H1 (cell line): ENCODE measurements at regions not wholly inside any gene's neighbourhood (a gene's known extent, or its start where the extent isn't known, plus 50 kb on each side); places are given as distances from the start of the nearest gene placed in this dataset.

ENCODE experiments used
- CTCF ChIA-PET: fragments of 300-600 bp; sonication (Branson Sonifier 250); formaldehyde crosslinking; loops from one replicate; lab custom pipeline; 2021; ENCODE audit not compliant: partially characterized antibody; lab: Charles Lee
- POLR2A ChIA-PET: fragments of 300-600 bp; sonication (Branson Sonifier 250); formaldehyde crosslinking; loops from one replicate; lab custom pipeline; 2021; ENCODE audit warnings: inconsistent platforms; ENCODE audit not compliant: partially characterized antibody; lab: Charles Lee
- DNase-seq, 2 experiments: peaks; one replicate each; pipeline versions ENCODE4 v3.0.0 to v3.0.0-alpha.2; 2010 to 2022; ENCODE audit warnings: low spot score in 2 of 2, low read depth in 1 of 2, mixed read lengths in 1 of 2
- FAIRE-seq: peaks from 2 replicates; lab custom pipeline; 2011; peaks lifted over from hg19 to GRCh38; lab: Jason Lieb, UNC
- H2AFZ ChIP-seq: 2 replicates; pipeline ENCODE4 v1.8.1; 2012; ENCODE audit warnings: low read length, inconsistent platforms
- H2AK5ac ChIP-seq: 2 replicates; pipeline ENCODE4 v1.6.1; 2013; ENCODE audit warnings: low read depth, low read length
- H2BK120ac ChIP-seq: replicated peaks from 2 replicates; pipeline ENCODE3; 2013; ENCODE audit warnings: low read depth, low read length, inconsistent platforms
- H2BK12ac ChIP-seq: 2 replicates; pipeline ENCODE4 v1.6.1; 2013; ENCODE audit warnings: low read depth, low read length
- H2BK15ac ChIP-seq: 2 replicates; pipeline ENCODE4 v1.6.1; 2013; ENCODE audit warnings: low read length
- H2BK20ac ChIP-seq: 2 replicates; pipeline ENCODE4 v1.6.1; 2013; ENCODE audit warnings: low read length
- H2BK5ac ChIP-seq: 2 replicates; pipeline ENCODE4 v1.6.1; 2013; ENCODE audit warnings: low read depth, low read length
- H3K14ac ChIP-seq: 2 replicates; pipeline ENCODE4 v1.6.1; 2013; ENCODE audit warnings: inconsistent platforms; ENCODE audit not compliant: insufficient read length
- H3K18ac ChIP-seq: 2 replicates; pipeline ENCODE4 v1.6.1; 2013; ENCODE audit warnings: low read length; ENCODE audit errors: extremely low read depth
- H3K23ac ChIP-seq: 2 replicates; pipeline ENCODE4 v1.6.1; 2013; ENCODE audit warnings: inconsistent platforms; ENCODE audit not compliant: insufficient read length
- H3K23me2 ChIP-seq: 2 replicates; pipeline ENCODE4 v1.6.1; 2013; ENCODE audit warnings: low read depth, low read length
- H3K27ac ChIP-seq: 2 replicates; pipeline ENCODE4 v1.6.1; 2011; ENCODE audit warnings: low read depth, low read length, inconsistent platforms
- H3K27me3 ChIP-seq, 4 experiments: replicated peaks in 1 of 4; 1 replicate in 1 of 4; 2 replicates in 3 of 4; pipeline versions ENCODE4 v1.6.1 to v1.8.1; 2011 to 2013; ENCODE audit warnings: low read length in 3 of 4, mild to moderate bottlenecking in 3 of 4, inconsistent platforms in 2 of 4, mixed read lengths in 2 of 4, moderate library complexity in 1 of 4; ENCODE audit not compliant: control insufficient read depth in 3 of 4, insufficient read depth in 3 of 4; ENCODE audit errors: extremely low read depth in 1 of 4
- H3K36me3 ChIP-seq, 4 experiments: 2 replicates each; pipeline versions ENCODE4 v1.6.1 to v1.8.1; 2011 to 2013; ENCODE audit warnings: mild to moderate bottlenecking in 4 of 4, low read length in 3 of 4, moderate library complexity in 2 of 4, control low read depth in 1 of 4, inconsistent platforms in 1 of 4; ENCODE audit not compliant: insufficient read depth in 4 of 4, control insufficient read depth in 2 of 4
- H3K4ac ChIP-seq: replicated peaks from 2 replicates; pipeline ENCODE3; 2013; ENCODE audit warnings: low read length, low read depth, mixed read lengths, inconsistent platforms; ENCODE audit not compliant: insufficient read length
- H3K4me1 ChIP-seq, 4 experiments: replicated peaks in 1 of 4; 1 replicate in 1 of 4; 2 replicates in 3 of 4; pipeline versions ENCODE4 v1.6.1 to v1.8.1; 2011 to 2013; ENCODE audit warnings: low read length in 3 of 4, inconsistent platforms in 2 of 4, mixed read lengths in 1 of 4; ENCODE audit not compliant: insufficient read depth in 4 of 4, control insufficient read depth in 3 of 4
- H3K4me2 ChIP-seq, 2 experiments: 2 replicates each; pipeline versions ENCODE4 v1.6.1 to v1.8.1; 2011 to 2013; ENCODE audit warnings: low read depth in 2 of 2, low read length in 2 of 2, control low read depth in 1 of 2, inconsistent platforms in 1 of 2, mild to moderate bottlenecking in 1 of 2; ENCODE audit not compliant: insufficient read depth in 1 of 2
- H3K4me3 ChIP-seq, 4 experiments: fragments of 200-600, 300-600 bp in 1 of 4; sonication (generic), shearing (Covaris generic), sonication (Bioruptor Twin) in 1 of 4; 2 replicates each; pipeline versions ENCODE4 v1.5.1 to v1.8.1; 2011 to 2016; ENCODE audit warnings: low read length in 4 of 4, low read depth in 3 of 4, control low read depth in 2 of 4, inconsistent platforms in 2 of 4, mild to moderate bottlenecking in 2 of 4, mixed read lengths in 1 of 4, moderate library complexity in 1 of 4; ENCODE audit not compliant: insufficient read depth in 2 of 4; ENCODE audit errors: extremely low read depth in 1 of 4
- H3K56ac ChIP-seq: replicated peaks from 2 replicates; pipeline ENCODE3; 2013; ENCODE audit warnings: low read depth, mild to moderate bottlenecking, mixed read lengths, low read length, inconsistent platforms; ENCODE audit not compliant: insufficient read length
- H3K79me1 ChIP-seq: 2 replicates; pipeline ENCODE4 v1.6.1; 2013; ENCODE audit warnings: low read depth, low read length, control low read depth
- H3K79me2 ChIP-seq, 2 experiments: 2 replicates each; pipeline versions ENCODE4 v1.6.1 to v1.8.1; 2012 to 2013; ENCODE audit warnings: low read length in 2 of 2, mild to moderate bottlenecking in 2 of 2, inconsistent platforms in 1 of 2; ENCODE audit not compliant: insufficient read depth in 2 of 2, control insufficient read depth in 1 of 2
- H3K9ac ChIP-seq, 4 experiments: replicated peaks in 1 of 4; 1 replicate in 1 of 4; 2 replicates in 3 of 4; pipeline versions ENCODE4 v1.6.1 to v1.8.1; 2011 to 2013; ENCODE audit warnings: low read depth in 3 of 4, low read length in 3 of 4, control low read depth in 2 of 4, mild to moderate bottlenecking in 2 of 4, moderate library complexity in 2 of 4, inconsistent platforms in 1 of 4; ENCODE audit errors: extremely low read depth in 1 of 4
- H3K9me3 ChIP-seq, 2 experiments: 2 replicates each; pipeline versions ENCODE4 v1.6.1 to v1.8.1; 2012 to 2013; ENCODE audit warnings: mild to moderate bottlenecking in 2 of 2, moderate library complexity in 2 of 2, control low read depth in 1 of 2, inconsistent platforms in 1 of 2, low read depth in 1 of 2, low read length in 1 of 2, mixed read lengths in 1 of 2; ENCODE audit not compliant: insufficient read depth in 2 of 2
- H4K20me1 ChIP-seq, 2 experiments: replicated peaks in 1 of 2; 2 replicates each; pipeline versions ENCODE3 to v1.8.1; 2011 to 2013; ENCODE audit warnings: inconsistent platforms in 2 of 2, low read length in 2 of 2, mild to moderate bottlenecking in 1 of 2; ENCODE audit not compliant: insufficient read depth in 2 of 2, control insufficient read depth in 1 of 2
- H4K5ac ChIP-seq: 2 replicates; pipeline ENCODE4 v1.6.1; 2013; ENCODE audit warnings: low read length, low read depth, mixed read lengths, inconsistent platforms; ENCODE audit not compliant: insufficient read length
- H4K8ac ChIP-seq: 2 replicates; pipeline ENCODE4 v1.8.0; 2013; ENCODE audit warnings: mild to moderate bottlenecking, moderate library complexity, low read length, inconsistent platforms; ENCODE audit not compliant: insufficient read depth; ENCODE audit errors: extremely low read depth
- H4K91ac ChIP-seq: replicated peaks from 2 replicates; pipeline ENCODE3; 2013; ENCODE audit warnings: low read length, mixed read lengths, inconsistent platforms; ENCODE audit not compliant: insufficient read length
- CTCF ChIP-seq, 3 experiments: IDR thresholded peaks; 1 replicate in 2 of 3; 2 replicates in 1 of 3; pipeline versions ENCODE4 v1.5.1 to v1.6.1; 2011; ENCODE audit warnings: low read length in 3 of 3, mild to moderate bottlenecking in 3 of 3, inconsistent platforms in 2 of 3, low read depth in 1 of 3, moderate library complexity in 1 of 3; ENCODE audit not compliant: insufficient read depth in 1 of 3; ENCODE audit errors: control extremely low read depth in 1 of 3
- RAD21 ChIP-seq, 2 experiments: IDR thresholded peaks in 1 of 2; conservative IDR thresholded peaks in 1 of 2; 2 replicates each; pipeline ENCODE4 v1.6.1; 2011; ENCODE audit warnings: low read depth in 2 of 2, low read length in 2 of 2, improper control_type of control experiment in 1 of 2, inconsistent platforms in 1 of 2, mild to moderate bottlenecking in 1 of 2, moderate library complexity in 1 of 2
- TBP ChIP-seq: IDR thresholded peaks from 2 replicates; pipeline ENCODE4 v1.6.1; 2011; ENCODE audit warnings: low read depth, low read length, improper control_type of control experiment
- WGBS, 2 experiments: shearing (Covaris generic) in 1 of 2; methylation state at CpG; one replicate each; pipeline versions ENCODE4 v1.1.6 to v1.1.7; 2013 to 2015; ENCODE audit warnings: low lambda C conversion rate in 2 of 2, mixed read lengths in 2 of 2, inconsistent platforms in 1 of 2, low coverage in 1 of 2, missing lambda C conversion rate in 1 of 2; ENCODE audit not compliant: insufficient replicate concordance in 2 of 2, insufficient coverage in 1 of 2, insufficient read length in 1 of 2; ENCODE audit errors: extremely low coverage in 1 of 2, missing lambda C conversion rate in 1 of 2; 5-methylcytosine and 5-hydroxymethylcytosine counted together

GRCh38 chr13:27359199-27359821 lies 65.1 kb upstream of the GTF3A start:
- Histone ChIP-seq H3K36me3 (no peaks in the 10 kb centered on the region), H2BK5ac (no peak overlapping the region), H3K9me3 (no peaks in the 10 kb centered on the region), H2BK15ac (no peak overlapping the region), H2BK12ac (0 out of 2 replicates have a peak overlapping the region, but pooled peaks have one; percentile 55), H3K23ac (no peak overlapping the region), H3K4me2 (no peak overlapping the region), H3K27me3 (peaks cover 0 to 8% (median 4%) of the 10 kb centered on the region in 4 experiments; a peak in 5 of 7 replicates), H3K9ac (no peak overlapping the region), H2BK20ac (no peak overlapping the region), H3K79me1 (no peaks in the 10 kb centered on the region), H3K56ac (no peak overlapping the region), H3K4me1 (peaks cover 4 to 16% (median 10%) of the 10 kb centered on the region in 4 experiments), H3K79me2 (no peaks in the 10 kb centered on the region), H3K18ac (no peak overlapping the region; the same call in 1 of the 2 replicates), H3K14ac (no peak overlapping the region), H2BK120ac (no peak overlapping the region), H4K5ac (no peak overlapping the region), H4K8ac (no peak overlapping the region), H2AK5ac (no peak overlapping the region), H4K91ac (no peak overlapping the region), H3K4me3 (no peak overlapping the region), H3K27ac (no peak overlapping the region), H2AFZ (no peak overlapping the region), H3K4ac (no peak overlapping the region), H3K23me2 (no peaks in the 10 kb centered on the region; the same call in 1 of the 2 replicates), H4K20me1 (no peaks in the 10 kb centered on the region)
- FAIRE-seq (peak; percentile 95), DNase-seq (no peak)
- ChIA-PET POLR2A (interaction anchor here (1.0 to 1.4 kb wide), 3 partner anchors 23 to 413 kb away, joined by 3 to 4 read pairs (median 4); no protein-coding TSS in a partner anchor), CTCF (interaction anchor here (0.6 to 7.3 kb wide), 39 partner anchors 11 to 570 kb away, joined by 3 to 164 read pairs (median 4); no protein-coding TSS in a partner anchor)
- WGBS, 2 experiments: 21% methylated on average over 6 of the region's 6 CpGs; no CpG with 5 or more reads in 1 of the 2 experiments
- TF ChIP-seq TBP (no peak), CTCF (IDR thresholded peaks at IDR 0.05; ENCODE audit: control extremely low read depth in 1 of 3, insufficient read depth in 1 of 3, low read depth in 1 of 3, low read length in 3 of 3) (peak; percentile 65 to 80 (median 77)), RAD21 (IDR thresholded peaks at IDR 0.05 in 1 of 2, conservative IDR thresholded peaks at IDR 0.05 in 1 of 2; ENCODE audit: low read depth in 2 of 2, low read length in 2 of 2) (peak; percentile 92 to 96)
